ENCODE measurements at regions not wholly inside any gene's neighbourhood (a gene's known extent, or its start where the extent isn't known, plus 50 kb on each side); places are given as distances from the start of the nearest gene placed in this dataset.
"Not testable (repeated sequence)": the region's sequence is repeated elsewhere in the genome, so short reads cannot be mapped to it uniquely, and the experiment has no call there.

DNA sequence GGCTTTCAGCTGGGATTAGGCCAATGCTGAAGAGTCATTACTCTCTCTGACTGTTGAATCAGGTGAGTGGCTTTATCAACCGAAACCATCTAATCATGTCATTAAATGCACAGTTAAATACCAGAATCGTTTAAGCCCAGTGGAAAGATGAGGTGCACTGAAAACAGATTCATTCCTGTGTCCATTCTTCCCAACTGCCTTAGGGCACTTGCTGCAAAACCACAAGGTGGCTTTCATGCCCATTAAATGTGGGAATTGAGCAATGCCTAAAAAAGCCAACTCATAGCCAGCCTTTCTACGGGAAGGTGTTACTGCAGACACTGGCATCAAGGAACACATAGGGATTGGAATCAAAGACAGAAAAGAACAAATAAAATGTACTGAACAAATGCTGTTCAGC is 246.3 kb upstream of the NBPF12 start:
- FAIRE-seq; H3K36me3 ChIP-seq (ENCODE audit: control insufficient read depth, insufficient read depth, low read length); H3K4me3 ChIP-seq (ENCODE audit: low read depth, low read length); H3K27me3 ChIP-seq (ENCODE audit: control insufficient read depth, insufficient read depth, low read length); DNase-seq (ENCODE audit: low read depth): not testable (repeated sequence)

DNA sequence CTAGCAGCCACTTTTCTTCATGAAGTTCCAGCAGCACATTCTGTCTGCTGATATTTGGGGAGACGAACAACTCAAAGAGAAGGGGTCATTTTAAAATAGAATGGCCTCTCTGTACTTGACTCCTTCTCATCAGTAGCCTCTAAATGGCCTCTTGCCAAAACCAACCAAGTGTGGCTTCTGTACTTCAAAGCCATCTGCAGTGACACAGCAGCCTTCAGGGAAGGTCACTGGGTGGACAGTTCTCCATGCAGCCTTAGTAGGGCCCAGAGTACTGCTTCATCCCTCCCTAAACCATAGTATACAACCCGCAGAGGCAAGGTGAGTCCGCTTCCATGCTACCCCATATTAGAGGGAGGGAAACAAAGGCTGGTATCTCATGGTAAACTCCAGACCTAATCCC is 249.2 kb upstream of the NBPF12 start:
- H3K36me3 ChIP-seq (ENCODE audit: control insufficient read depth, insufficient read depth, low read length); FAIRE-seq; DNase-seq (ENCODE audit: low read depth); H3K4me3 ChIP-seq (ENCODE audit: low read depth, low read length); H3K27me3 ChIP-seq (ENCODE audit: control insufficient read depth, insufficient read depth, low read length): not testable (repeated sequence)

GRCh38 chr1:146686777-146687366 is 251.3 kb upstream of the NBPF12 start:
- not testable (repeated sequence) for FAIRE-seq; H3K36me3 ChIP-seq (ENCODE audit: control insufficient read depth, insufficient read depth, low read length)

DNA sequence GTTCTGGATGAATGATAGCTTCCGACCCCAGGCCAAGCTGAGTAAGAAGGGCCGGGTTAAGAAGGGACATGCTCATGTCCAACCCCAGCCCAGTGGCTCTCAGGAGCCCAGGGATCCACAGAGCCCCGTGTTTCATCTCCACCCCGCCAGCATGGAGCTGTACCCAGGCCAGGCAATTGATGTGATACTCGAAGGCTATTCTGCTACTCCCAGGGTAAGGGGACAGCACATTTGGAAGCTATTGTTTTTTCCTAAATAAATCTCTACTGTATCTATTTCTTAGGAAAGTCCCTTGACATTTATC is 255.0 kb upstream of the NBPF12 start:
- FAIRE-seq; H3K36me3 ChIP-seq (ENCODE audit: control insufficient read depth, insufficient read depth, low read length); DNase-seq (ENCODE audit: low read depth); H3K27me3 ChIP-seq (ENCODE audit: control insufficient read depth, insufficient read depth, low read length); H3K4me3 ChIP-seq (ENCODE audit: low read depth, low read length): not testable (repeated sequence)

More at GRCh38 chr1:146686777-146687366, 251.3 kb upstream of the NBPF12 start:
- H3K27me3 ChIP-seq (ENCODE audit: control insufficient read depth, insufficient read depth, low read length); H3K4me3 ChIP-seq (ENCODE audit: low read depth, low read length); DNase-seq (ENCODE audit: low read depth): not testable (repeated sequence)

GRCh38 chr1:146682227-146683125 is 255.6 kb upstream of the NBPF12 start:
- H3K36me3 ChIP-seq (ENCODE audit: control insufficient read depth, insufficient read depth, low read length); DNase-seq (ENCODE audit: low read depth); H3K27me3 ChIP-seq (ENCODE audit: control insufficient read depth, insufficient read depth, low read length); H3K4me3 ChIP-seq (ENCODE audit: low read depth, low read length); FAIRE-seq: not testable (repeated sequence)

- not testable (repeated sequence) for H3K36me3 ChIP-seq (ENCODE audit: control insufficient read depth, insufficient read depth, low read length); FAIRE-seq; H3K27me3 ChIP-seq (ENCODE audit: control insufficient read depth, insufficient read depth, low read length); DNase-seq (ENCODE audit: low read depth); H3K4me3 ChIP-seq (ENCODE audit: low read depth, low read length)
Measured at GRCh38 chr1:146673729-146674299, 264.3 kb upstream of the NBPF12 start.

DNA sequence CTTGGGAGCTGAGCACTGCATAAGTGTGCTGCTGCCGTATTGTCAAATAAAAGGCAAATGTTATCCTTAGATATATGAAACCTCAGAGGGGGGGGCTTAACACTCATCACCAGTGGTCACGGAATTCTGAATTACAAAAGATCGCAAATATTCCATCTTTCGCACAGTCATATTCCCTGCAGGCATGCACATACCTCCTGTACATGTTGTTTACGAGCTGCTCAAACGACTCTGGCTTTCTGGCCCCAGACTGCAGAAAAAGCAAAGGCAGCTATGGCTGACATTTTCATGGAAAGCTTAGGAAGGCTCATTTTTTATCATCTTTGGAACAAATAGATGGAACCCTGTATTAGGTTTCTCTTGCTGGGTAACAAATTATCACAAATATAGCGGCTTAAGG is 265.5 kb upstream of the NBPF12 start:
- not testable (repeated sequence) for FAIRE-seq; H3K4me3 ChIP-seq (ENCODE audit: low read depth, low read length); H3K27me3 ChIP-seq (ENCODE audit: control insufficient read depth, insufficient read depth, low read length); H3K36me3 ChIP-seq (ENCODE audit: control insufficient read depth, insufficient read depth, low read length)
- DNase-seq (ENCODE audit: low read depth): peak; percentile 1

DNA sequence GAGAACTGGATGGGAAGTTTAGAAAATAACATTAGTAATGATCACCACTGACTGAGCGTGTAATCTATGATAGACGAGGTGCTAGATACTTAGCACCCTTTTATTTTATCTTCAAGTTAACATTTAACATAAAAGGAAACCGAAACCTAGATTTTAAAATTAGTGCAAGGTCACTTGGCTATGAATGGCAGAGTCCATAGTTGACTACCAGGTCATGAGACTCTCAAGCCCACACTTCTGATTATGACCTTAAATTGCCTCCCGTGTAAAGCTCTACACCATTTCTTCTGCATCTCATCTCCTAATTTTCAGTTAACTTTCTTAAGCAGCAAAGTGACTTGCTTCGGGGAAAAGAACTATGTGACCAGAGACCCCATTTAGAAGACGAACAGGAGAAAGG is 266.5 kb upstream of the NBPF12 start:
- not testable (repeated sequence) for H3K36me3 ChIP-seq (ENCODE audit: control insufficient read depth, insufficient read depth, low read length); H3K27me3 ChIP-seq (ENCODE audit: control insufficient read depth, insufficient read depth, low read length); H3K4me3 ChIP-seq (ENCODE audit: low read depth, low read length); DNase-seq (ENCODE audit: low read depth); FAIRE-seq

DNA sequence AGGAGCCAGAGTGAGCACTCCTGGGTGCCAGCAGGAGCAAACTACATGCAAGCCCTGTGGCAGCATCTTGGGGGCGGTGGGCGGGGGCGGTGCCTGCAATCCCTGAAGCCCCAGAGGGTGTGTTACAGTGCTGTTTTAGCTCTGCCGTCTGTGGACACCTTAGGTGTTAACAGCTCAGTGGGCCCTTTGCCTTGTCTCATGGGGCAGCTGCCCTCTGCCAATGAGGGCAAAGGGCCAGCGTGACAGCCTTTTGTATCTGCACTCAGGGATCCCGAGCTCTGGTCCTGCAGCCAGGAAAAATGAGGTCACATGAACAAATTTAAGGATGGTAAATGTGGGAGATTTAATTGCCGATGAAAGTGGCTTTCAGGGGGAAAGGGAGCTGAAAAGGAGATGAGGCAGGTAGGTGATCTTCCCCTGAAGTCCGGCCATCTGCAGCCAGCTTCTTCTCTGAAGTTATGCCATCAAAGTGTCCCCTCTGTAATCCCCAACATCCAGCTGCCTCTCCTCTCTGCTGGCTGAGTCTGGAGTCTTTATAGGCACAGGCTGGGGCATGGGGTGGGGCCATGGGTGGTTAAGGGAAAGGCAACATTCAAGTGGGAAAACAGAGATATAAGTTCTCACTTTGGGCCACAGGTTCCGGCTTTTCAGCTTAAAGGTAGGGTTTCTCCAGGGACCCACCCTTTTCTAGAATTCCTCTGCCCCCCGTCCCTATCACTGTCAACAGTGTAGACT is 267.1 kb upstream of the NBPF12 start:
- H3K27me3 ChIP-seq (ENCODE audit: control insufficient read depth, insufficient read depth, low read length); H3K36me3 ChIP-seq (ENCODE audit: control insufficient read depth, insufficient read depth, low read length); FAIRE-seq; H3K4me3 ChIP-seq (ENCODE audit: low read depth, low read length); DNase-seq (ENCODE audit: low read depth): not testable (repeated sequence)

DNA sequence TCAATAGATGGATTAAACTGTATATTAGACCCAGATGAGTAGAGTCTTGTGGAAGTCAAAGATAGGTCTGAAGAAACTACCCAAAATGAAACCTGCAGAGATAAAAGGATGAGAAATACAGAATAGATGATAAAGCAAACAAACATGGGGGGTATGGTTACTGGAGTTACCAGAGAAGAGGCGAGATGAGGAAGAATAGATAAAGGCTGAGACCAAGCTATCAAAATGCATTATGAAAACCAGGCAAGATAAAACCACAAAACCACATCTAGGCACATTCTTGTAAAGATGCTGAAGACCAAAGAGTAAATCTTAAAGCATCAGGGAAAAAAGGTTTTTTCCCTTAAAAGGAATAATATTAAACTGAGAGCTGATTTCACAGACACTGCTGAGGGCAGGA is 271.8 kb upstream of the NBPF12 start:
- H3K36me3 ChIP-seq (ENCODE audit: control insufficient read depth, insufficient read depth, low read length); FAIRE-seq; DNase-seq (ENCODE audit: low read depth); H3K4me3 ChIP-seq (ENCODE audit: low read depth, low read length); H3K27me3 ChIP-seq (ENCODE audit: control insufficient read depth, insufficient read depth, low read length): not testable (repeated sequence)

- H3K36me3 ChIP-seq (ENCODE audit: control insufficient read depth, insufficient read depth, low read length); DNase-seq (ENCODE audit: low read depth); H3K4me3 ChIP-seq (ENCODE audit: low read depth, low read length); FAIRE-seq; H3K27me3 ChIP-seq (ENCODE audit: control insufficient read depth, insufficient read depth, low read length): not testable (repeated sequence)
Measured at GRCh38 chr1:146660242-146660641, 277.9 kb upstream of the NBPF12 start.

GRCh38 chr1:146656356-146657060 is 281.6 kb upstream of the NBPF12 start:
- H3K4me3 ChIP-seq (ENCODE audit: low read depth, low read length); H3K27me3 ChIP-seq (ENCODE audit: control insufficient read depth, insufficient read depth, low read length); H3K36me3 ChIP-seq (ENCODE audit: control insufficient read depth, insufficient read depth, low read length); DNase-seq (ENCODE audit: low read depth); FAIRE-seq: not testable (repeated sequence)

- DNase-seq (ENCODE audit: low read depth); FAIRE-seq; H3K36me3 ChIP-seq (ENCODE audit: control insufficient read depth, insufficient read depth, low read length); H3K27me3 ChIP-seq (ENCODE audit: control insufficient read depth, insufficient read depth, low read length); H3K4me3 ChIP-seq (ENCODE audit: low read depth, low read length): not testable (repeated sequence)
Measured at GRCh38 chr1:146654763-146655162, 283.4 kb upstream of the NBPF12 start.

All from bronchial epithelial cell (primary cell).